NT2/D1 (cell line): ENCODE measurements at regions not wholly inside any gene's neighbourhood (a gene's known extent, or its start where the extent isn't known, plus 50 kb on each side); places are given as distances from the start of the nearest gene placed in this dataset.

Source experiments
- DNase-seq: peaks from one replicate; pipeline ENCODE4 v3.0.0-alpha.2; 2011; ENCODE audit warnings: low read depth, low spot score
- H3K27me3 ChIP-seq: 2 replicates; pipeline ENCODE4 v1.6.0; 2011; ENCODE audit warnings: mild to moderate bottlenecking; ENCODE audit not compliant: insufficient read length, insufficient read depth
- H3K36me3 ChIP-seq: 2 replicates; pipeline ENCODE4 v1.6.1; 2011; ENCODE audit warnings: mild to moderate bottlenecking, low read length, mixed read lengths; ENCODE audit not compliant: insufficient read depth, insufficient read length
- H3K4me1 ChIP-seq: 2 replicates; pipeline ENCODE4 v1.5.1; 2011; ENCODE audit not compliant: insufficient read depth, insufficient read length
- H3K4me3 ChIP-seq: 2 replicates; pipeline ENCODE4 v1.5.1; 2011; ENCODE audit warnings: low read depth; ENCODE audit not compliant: insufficient read length
- H3K9ac ChIP-seq: 2 replicates; pipeline ENCODE4 v1.6.0; 2011; ENCODE audit warnings: low read depth; ENCODE audit not compliant: insufficient read length
- H3K9me3 ChIP-seq: 2 replicates; pipeline ENCODE4 v1.5.1; 2011; ENCODE audit warnings: mild to moderate bottlenecking, low read length; ENCODE audit not compliant: insufficient read depth
- SUZ12 ChIP-seq: IDR thresholded peaks from 2 replicates; pipeline ENCODE4 v1.6.1; 2011; ENCODE audit not compliant: insufficient read length, insufficient read depth; ENCODE audit errors: extremely low read depth
- YY1 ChIP-seq: IDR thresholded peaks from 2 replicates; pipeline ENCODE4 v1.6.1; 2011; ENCODE audit not compliant: insufficient read length, insufficient read depth
- ZNF274 ChIP-seq: IDR thresholded peaks from 2 replicates; pipeline ENCODE4 v1.6.1; 2011; ENCODE audit warnings: mild to moderate bottlenecking, low read depth, low read length

DNA sequence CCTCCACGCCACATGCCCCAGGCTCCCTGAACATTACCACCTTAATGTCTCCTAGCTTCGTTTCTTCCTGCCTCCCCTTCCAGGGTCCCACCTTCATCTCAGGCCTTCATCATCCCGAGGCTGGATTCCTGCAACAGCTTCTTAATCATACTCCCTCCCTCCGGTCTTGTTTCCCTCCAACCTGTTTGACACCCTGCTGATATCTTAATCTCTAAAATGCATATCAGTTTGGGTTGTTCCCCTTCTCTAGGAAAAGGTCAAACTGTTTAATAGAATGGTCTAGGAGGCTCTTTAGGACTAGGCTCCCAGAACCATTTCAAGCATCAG is 125.5 kb upstream of the ARHGAP5 start:
- H3K4me1 ChIP-seq = no peaks in the 10 kb centered on the region
- no peak overlapping the region for H3K9ac ChIP-seq
- no peaks in the 10 kb centered on the region for H3K27me3 ChIP-seq
- DNase-seq = no peak
- no peaks in the 10 kb centered on the region for H3K9me3 ChIP-seq
- H3K4me3 ChIP-seq = no peak overlapping the region
- TF ChIP-seq YY1 (no peak), SUZ12 (no peak), ZNF274 (no peak)
- no peaks in the 10 kb centered on the region for H3K36me3 ChIP-seq

DNA sequence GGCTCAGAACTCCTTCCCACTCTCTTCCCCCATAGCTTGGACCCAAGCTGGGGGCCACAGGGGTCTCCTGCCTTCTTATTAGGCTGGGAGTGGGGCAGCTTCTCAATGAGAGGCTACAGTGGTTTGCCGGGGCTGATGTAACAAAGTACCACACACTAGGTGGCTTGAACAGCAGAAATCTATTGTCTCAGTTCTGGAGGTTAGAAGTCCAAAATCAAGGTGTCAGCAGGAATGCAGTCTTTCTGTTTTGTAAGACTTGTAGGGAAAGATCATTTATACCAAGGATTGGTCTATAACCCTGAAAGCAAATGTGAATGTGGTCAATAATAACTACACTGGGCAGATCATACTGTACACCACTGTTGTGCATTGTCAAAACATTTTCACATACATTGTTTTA is 124.5 kb upstream of the ARHGAP5 start:
- Histone ChIP-seq H3K9me3 (no peaks in the 10 kb centered on the region), H3K9ac (no peak overlapping the region), H3K27me3 (no peaks in the 10 kb centered on the region), H3K36me3 (no peaks in the 10 kb centered on the region), H3K4me3 (no peak overlapping the region), H3K4me1 (no peaks in the 10 kb centered on the region)
- TF ChIP-seq ZNF274 (no peak), SUZ12 (no peak), YY1 (no peak)
- no peak for DNase-seq

DNA sequence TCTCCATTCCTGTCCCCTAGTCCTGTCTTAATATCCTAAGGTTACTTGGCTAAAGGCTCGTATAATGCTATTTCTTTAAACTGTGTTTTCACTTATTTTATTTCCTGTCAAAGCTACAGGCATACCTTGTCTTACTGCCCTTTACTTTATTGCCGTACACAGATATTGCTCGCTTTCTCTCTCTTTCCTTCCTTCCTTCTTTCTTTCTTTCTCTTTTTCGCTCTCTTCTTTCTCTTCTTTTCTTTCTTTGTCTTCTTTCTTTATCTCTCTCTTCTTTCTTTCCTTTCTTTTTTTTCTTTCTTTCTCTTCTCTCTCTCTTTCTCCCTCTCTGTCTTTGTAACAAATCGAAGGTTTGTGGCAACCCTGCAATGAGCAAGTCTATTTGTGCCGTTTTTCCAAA is 123.9 kb upstream of the ARHGAP5 start:
- Histone ChIP-seq H3K9me3 (no peaks in the 10 kb centered on the region), H3K27me3 (no peaks in the 10 kb centered on the region), H3K9ac (no peak overlapping the region), H3K4me1 (no peaks in the 10 kb centered on the region), H3K36me3 (no peaks in the 10 kb centered on the region), H3K4me3 (no peak overlapping the region)
- DNase-seq = no peak
- TF ChIP-seq SUZ12 (no peak), ZNF274 (no peak), YY1 (no peak)

DNA sequence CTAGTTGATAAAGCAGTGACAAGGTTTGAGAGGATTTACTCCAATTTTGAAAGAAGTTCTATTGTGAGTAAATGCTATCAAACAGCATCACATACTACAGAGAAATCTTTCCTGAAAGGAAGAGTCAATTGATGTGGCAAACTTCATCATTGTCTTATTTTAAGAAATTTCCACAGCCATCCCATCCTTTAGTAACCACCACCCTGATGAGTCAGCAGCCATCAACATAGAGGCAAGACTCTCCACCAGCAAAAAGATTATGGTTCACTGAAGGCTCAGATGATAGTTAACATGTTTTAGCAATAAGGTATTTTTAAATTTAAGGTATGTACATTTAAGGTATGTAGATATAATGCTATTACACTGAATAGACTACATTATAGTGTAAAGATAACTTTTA is 122.1 kb upstream of the ARHGAP5 start:
- TF ChIP-seq ZNF274 (no peak), YY1 (no peak), SUZ12 (no peak)
- no peaks in the 10 kb centered on the region for H3K36me3 ChIP-seq
- no peak for DNase-seq
- no peak overlapping the region for H3K4me3 ChIP-seq
- no peaks in the 10 kb centered on the region for H3K27me3 ChIP-seq
- H3K4me1 ChIP-seq = no peaks in the 10 kb centered on the region
- no peak overlapping the region for H3K9ac ChIP-seq
- H3K9me3 ChIP-seq = no peaks in the 10 kb centered on the region

DNA sequence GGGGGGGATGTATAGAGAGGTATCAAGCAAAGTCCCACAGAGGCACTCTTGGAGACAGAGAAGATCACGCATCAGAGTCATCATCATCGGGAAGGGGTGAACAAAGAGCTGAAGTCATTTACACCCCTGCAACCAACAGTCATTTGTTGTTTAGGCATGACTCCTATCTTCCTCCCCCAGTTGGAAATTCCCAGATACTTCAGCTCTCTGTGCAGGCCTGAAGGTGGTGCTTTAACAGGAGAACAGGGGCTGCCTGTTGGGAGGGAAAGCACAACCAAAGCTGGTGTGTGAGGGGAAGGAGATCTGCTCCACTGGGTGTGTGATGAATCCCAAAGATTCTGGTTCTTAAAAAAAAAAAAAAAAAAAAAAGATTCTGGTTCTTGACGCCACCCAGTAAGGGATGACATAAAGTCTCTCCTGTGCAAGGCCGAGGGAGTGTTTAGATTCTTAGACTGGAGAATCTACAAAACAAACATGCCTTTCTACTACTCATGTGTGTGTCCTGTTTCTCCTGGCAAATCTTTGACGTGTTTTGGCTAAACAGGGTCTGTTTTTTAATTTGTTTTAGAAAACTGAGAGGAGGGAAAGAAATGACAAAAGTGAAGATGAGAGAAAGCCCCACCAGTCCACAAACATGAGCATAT is 121.0 kb upstream of the ARHGAP5 start:
- Histone ChIP-seq H3K36me3 (no peaks in the 10 kb centered on the region), H3K4me1 (no peaks in the 10 kb centered on the region), H3K9ac (no peak overlapping the region), H3K4me3 (no peak overlapping the region), H3K27me3 (no peaks in the 10 kb centered on the region), H3K9me3 (no peaks in the 10 kb centered on the region)
- TF ChIP-seq YY1 (no peak), ZNF274 (no peak), SUZ12 (no peak)
- DNase-seq = no peak

DNA sequence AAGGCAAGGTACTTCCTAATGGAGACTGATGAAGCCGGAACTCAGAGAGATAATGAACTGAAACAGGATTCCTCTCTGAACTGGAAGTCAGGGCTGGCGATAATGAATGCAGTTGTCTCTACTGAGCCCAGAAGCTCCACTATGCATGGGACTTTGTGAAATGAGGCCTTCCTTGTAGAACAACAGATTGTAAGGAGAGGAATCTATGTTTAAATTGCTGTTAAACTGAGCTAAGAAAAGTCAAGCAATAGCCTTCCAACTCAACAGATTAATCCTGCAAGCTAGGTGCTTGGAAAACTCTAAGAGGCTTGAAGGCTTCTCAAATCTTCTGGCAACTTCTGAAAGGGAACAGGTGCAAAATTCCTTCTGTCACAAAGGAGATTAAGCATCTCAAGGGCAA is 119.5 kb upstream of the ARHGAP5 start:
- H3K9me3 ChIP-seq = no peaks in the 10 kb centered on the region
- no peaks in the 10 kb centered on the region for H3K36me3 ChIP-seq
- DNase-seq = no peak
- H3K9ac ChIP-seq = no peak overlapping the region
- no peak for TF ChIP-seq ZNF274
- no peaks in the 10 kb centered on the region for H3K4me1 ChIP-seq
- no peak overlapping the region for H3K4me3 ChIP-seq
- H3K27me3 ChIP-seq = no peaks in the 10 kb centered on the region

DNA sequence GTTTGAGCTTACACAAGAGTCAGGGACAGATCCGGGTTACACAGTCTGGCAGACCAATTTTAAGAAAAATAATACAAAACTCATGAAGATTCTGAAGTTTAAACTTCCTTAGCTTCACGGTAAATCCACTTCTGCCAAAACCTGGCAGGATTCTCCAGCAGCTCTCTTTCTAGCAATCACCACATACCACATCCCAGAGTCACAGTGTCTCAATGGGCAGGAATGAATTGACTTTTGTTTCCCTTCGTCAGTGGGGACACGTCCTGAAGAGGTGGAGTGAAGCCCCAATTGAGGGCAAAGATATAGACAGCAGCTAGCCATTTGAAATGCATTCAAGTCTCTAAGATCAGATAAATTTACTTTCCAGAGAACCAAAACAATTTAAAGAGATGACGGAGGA is 117.1 kb upstream of the ARHGAP5 start:
- TF ChIP-seq ZNF274 (no peak), YY1 (no peak), SUZ12 (no peak)
- H3K9ac ChIP-seq = no peak overlapping the region

DNA sequence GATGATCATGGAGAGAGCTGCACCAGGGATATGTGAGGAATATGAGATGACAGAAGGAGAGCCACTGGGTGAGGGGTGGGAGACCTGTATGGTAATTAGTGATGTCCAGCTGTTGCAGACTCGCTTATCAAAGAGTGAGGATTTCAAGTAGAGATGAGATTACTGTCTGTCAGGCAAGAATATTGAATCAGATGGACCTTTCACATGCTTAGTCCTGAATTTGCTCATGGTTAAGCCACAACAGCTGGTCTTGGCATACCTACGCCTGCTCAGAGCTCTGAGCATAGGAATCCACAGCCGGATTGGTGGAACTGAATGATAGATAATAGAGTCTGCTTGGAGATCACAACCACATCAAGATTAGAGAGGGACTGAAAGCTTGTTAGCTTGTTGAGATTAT is 115.2 kb upstream of the ARHGAP5 start:
- H3K9ac ChIP-seq = no peak overlapping the region

More for the DNA sequence above, 117.1 kb upstream of the ARHGAP5 start:
- H3K9me3 ChIP-seq = no peaks in the 10 kb centered on the region
- H3K27me3 ChIP-seq = no peaks in the 10 kb centered on the region
- no peaks in the 10 kb centered on the region for H3K4me1 ChIP-seq
- H3K4me3 ChIP-seq = no peak overlapping the region
- H3K36me3 ChIP-seq = no peaks in the 10 kb centered on the region
- DNase-seq = no peak

More for the DNA sequence above, 115.2 kb upstream of the ARHGAP5 start:
- Histone ChIP-seq H3K4me3 (no peak overlapping the region), H3K36me3 (no peaks in the 10 kb centered on the region), H3K4me1 (no peaks in the 10 kb centered on the region), H3K27me3 (no peaks in the 10 kb centered on the region), H3K9me3 (no peaks in the 10 kb centered on the region)
- TF ChIP-seq ZNF274 (no peak), SUZ12 (no peak), YY1 (no peak)
- DNase-seq = no peak
